OCI-LY7 (cell line): ENCODE measurements at regions not wholly inside any gene's neighbourhood (a gene's known extent, or its start where the extent isn't known, plus 50 kb on each side); places are given as distances from the start of the nearest gene placed in this dataset.

ENCODE experiments used
- EZH2phosphoT487 ChIP-seq: fragments of 200-600 bp; sonication (generic); IDR thresholded peaks from 2 replicates; pipeline ENCODE4 v1.6.1; 2018; ENCODE audit warnings: low read depth, borderline replicate concordance, mild to moderate bottlenecking, mixed run types, antibody characterized with exemption, low read length, moderate library complexity, mixed read lengths
- TF ChIP-seq, protein P1 (sequence below): fragments of 200-600 bp; sonication (generic); conservative IDR thresholded peaks from 2 replicates; pipeline ENCODE4 v1.5.1; 2014; ENCODE audit warnings: mild to moderate bottlenecking, antibody characterized with exemption, low read length, moderate library complexity, mixed read lengths

DNA sequence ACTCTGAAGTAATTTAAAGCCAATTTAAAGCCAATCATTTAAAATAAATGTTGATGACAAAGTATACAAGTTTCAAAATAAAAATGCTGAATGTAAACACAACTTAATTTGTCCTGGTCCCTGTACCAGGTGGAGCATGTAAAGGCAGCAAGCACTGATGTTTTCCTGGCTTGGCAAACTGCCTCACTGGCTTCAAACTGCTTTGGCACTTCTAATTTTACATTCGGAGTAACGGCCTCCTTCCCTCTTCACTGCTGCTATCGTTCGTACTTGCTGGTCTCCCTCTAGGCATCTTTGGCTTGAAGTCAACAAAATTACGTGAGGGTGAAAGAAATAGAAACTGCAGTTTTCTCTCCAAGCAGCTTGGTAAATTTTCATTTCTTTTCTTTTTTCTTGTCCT lies 287.9 kb downstream of the LTN1 start:
- TF ChIP-seq, protein P1, sequence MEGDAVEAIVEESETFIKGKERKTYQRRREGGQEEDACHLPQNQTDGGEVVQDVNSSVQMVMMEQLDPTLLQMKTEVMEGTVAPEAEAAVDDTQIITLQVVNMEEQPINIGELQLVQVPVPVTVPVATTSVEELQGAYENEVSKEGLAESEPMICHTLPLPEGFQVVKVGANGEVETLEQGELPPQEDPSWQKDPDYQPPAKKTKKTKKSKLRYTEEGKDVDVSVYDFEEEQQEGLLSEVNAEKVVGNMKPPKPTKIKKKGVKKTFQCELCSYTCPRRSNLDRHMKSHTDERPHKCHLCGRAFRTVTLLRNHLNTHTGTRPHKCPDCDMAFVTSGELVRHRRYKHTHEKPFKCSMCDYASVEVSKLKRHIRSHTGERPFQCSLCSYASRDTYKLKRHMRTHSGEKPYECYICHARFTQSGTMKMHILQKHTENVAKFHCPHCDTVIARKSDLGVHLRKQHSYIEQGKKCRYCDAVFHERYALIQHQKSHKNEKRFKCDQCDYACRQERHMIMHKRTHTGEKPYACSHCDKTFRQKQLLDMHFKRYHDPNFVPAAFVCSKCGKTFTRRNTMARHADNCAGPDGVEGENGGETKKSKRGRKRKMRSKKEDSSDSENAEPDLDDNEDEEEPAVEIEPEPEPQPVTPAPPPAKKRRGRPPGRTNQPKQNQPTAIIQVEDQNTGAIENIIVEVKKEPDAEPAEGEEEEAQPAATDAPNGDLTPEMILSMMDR = no peak
- TF ChIP-seq EZH2phosphoT487 = no peak
